GM12878 (cell line): ENCODE measurements at regions not wholly inside any gene's neighbourhood (a gene's known extent, or its start where the extent isn't known, plus 50 kb on each side); places are given as distances from the start of the nearest gene placed in this dataset.

Experiments
- ATAC-seq: fragments of 200-7000 bp; cut with Tn5 transposase; 3 replicates; pipeline ENCODE4 v1.9.1; 2020; ENCODE audit warnings: mild to moderate bottlenecking, moderate library complexity
- BruUV-seq: library from RNA; stranded (reverse); fragments of 400-500 nt; replicated peaks from 2 replicates; lab custom pipeline; 2021; lab: Mats Ljungman, UMichigan
- CTCF ChIA-PET: fragments of 300-600 bp; sonication (Branson Sonifier 250); formaldehyde crosslinking; extraction: SDS; loops from one replicate; lab custom pipeline; 2021; ENCODE audit warnings: inconsistent platforms; lab: Yijun Ruan, JAX
- POLR2A ChIA-PET: fragments of 350-600 bp; formaldehyde crosslinking; extraction: SDS; loops from one replicate; lab custom pipeline; 2021; ENCODE audit warnings: inconsistent platforms; lab: Charles Lee
- RAD21 ChIA-PET: fragments of 300-600 bp; sonication (Branson Sonifier 250); formaldehyde crosslinking; loops from one replicate; lab custom pipeline; 2023; ENCODE audit warnings: antibody characterized with exemption; ENCODE audit not compliant: unreplicated experiment; lab: Charles Lee
- SMC1A ChIA-PET: fragments of 300-600 bp; sonication (Branson Sonifier 250); formaldehyde crosslinking; loops from one replicate; lab custom pipeline; 2023; ENCODE audit not compliant: unreplicated experiment, uncharacterized antibody; lab: Charles Lee
- DNase-seq: peaks from one replicate; pipeline ENCODE4 v3.0.0-alpha.2; 2011; ENCODE audit warnings: low read depth, low spot score
- FAIRE-seq: peaks from 3 replicates; lab custom pipeline; 2011; peaks lifted over from hg19 to GRCh38; lab: Jason Lieb, UNC
- H2AFZ ChIP-seq: 2 replicates; pipeline ENCODE4 v1.6.0; 2011; ENCODE audit warnings: low read depth, low read length, control low read depth; ENCODE audit not compliant: control insufficient read depth
- H3K27ac ChIP-seq: 2 replicates; pipeline ENCODE4 v1.5.1; 2011; ENCODE audit warnings: control low read depth; ENCODE audit not compliant: control insufficient read depth, insufficient read depth
- H3K27me3 ChIP-seq, 2 experiments: replicated peaks in 1 of 2; 2 replicates each; pipeline versions ENCODE4 v1.6.0 to v1.6.1; 2011; ENCODE audit warnings: low read length in 1 of 2; ENCODE audit not compliant: control insufficient read depth in 2 of 2, insufficient read depth in 2 of 2
- H3K36me3 ChIP-seq, 2 experiments: 2 replicates each; pipeline ENCODE4 v1.5.1; 2011; ENCODE audit warnings: low read length in 1 of 2; ENCODE audit not compliant: control insufficient read depth in 2 of 2, insufficient read depth in 2 of 2
- H3K4me1 ChIP-seq: 2 replicates; pipeline ENCODE4 v1.6.1; 2011; ENCODE audit warnings: mild to moderate bottlenecking, low read length, moderate library complexity, mixed read lengths; ENCODE audit not compliant: control insufficient read depth, insufficient read depth
- H3K4me2 ChIP-seq: 2 replicates; pipeline ENCODE4 v1.6.0; 2011; ENCODE audit warnings: control low read depth; ENCODE audit not compliant: control insufficient read depth, insufficient read depth
- H3K4me3 ChIP-seq: fragments of 200-600 bp; sonication (generic); 2 replicates; pipeline ENCODE4 v1.5.1; 2016
- H3K79me2 ChIP-seq: 2 replicates; pipeline ENCODE4 v1.6.0; 2011; ENCODE audit warnings: low read length; ENCODE audit not compliant: control insufficient read depth, insufficient read depth
- H3K9ac ChIP-seq: 2 replicates; pipeline ENCODE4 v1.8.0; 2011; ENCODE audit warnings: low read length, control low read depth, mixed read lengths; ENCODE audit not compliant: control insufficient read depth, insufficient read depth
- H3K9me3 ChIP-seq: replicated peaks from 3 replicates; pipeline ENCODE4 v1.5.1; 2011; ENCODE audit warnings: mild to moderate bottlenecking, low read length; ENCODE audit not compliant: control insufficient read depth, insufficient read depth
- H4K20me1 ChIP-seq: 2 replicates; pipeline ENCODE4 v1.6.0; 2011; ENCODE audit not compliant: control insufficient read depth, insufficient read depth
- ESRRA ChIP-seq: IDR thresholded peaks from 2 replicates; pipeline ENCODE4 v1.6.1; 2012; ENCODE audit warnings: mild to moderate bottlenecking, low read length, improper control_type of control experiment
- NR2C2 ChIP-seq: IDR thresholded peaks from 2 replicates; pipeline ENCODE4 v1.6.1; 2011; ENCODE audit warnings: borderline replicate concordance, low read depth; ENCODE audit not compliant: control insufficient read depth, insufficient read length
- RAD21 ChIP-seq: IDR thresholded peaks from 2 replicates; pipeline ENCODE4 v1.6.1; 2011; ENCODE audit warnings: mild to moderate bottlenecking, low read depth, low read length, moderate library complexity; ENCODE audit not compliant: insufficient read depth
- RBBP5 ChIP-seq: fragments of 200-600 bp; sonication (generic); conservative IDR thresholded peaks from 2 replicates; pipeline ENCODE4 v1.6.1; 2016
- ZNF622 ChIP-seq: fragments of 450-650 bp; IDR thresholded peaks from 2 replicates; pipeline ENCODE4 v1.6.1; 2017; ENCODE audit warnings: mild to moderate bottlenecking, inconsistent platforms
- WGBS: methylation state at CpG from one replicate; pipeline ENCODE4 v1.1.6; 2016; ENCODE audit warnings: low lambda C conversion rate; ENCODE audit not compliant: insufficient replicate concordance, insufficient coverage; ENCODE audit errors: missing lambda C conversion rate; 5-methylcytosine and 5-hydroxymethylcytosine counted together
- in situ Hi-C: fragments of 300-500 bp; cut with MboI; formaldehyde crosslinking; loops from 9 replicates; pipeline ENCODE4 v1.14.3; 2018; ENCODE audit warnings: mixed read lengths
- intact Hi-C: fragments of 100-400 bp; cut with micrococcal nuclease; formaldehyde crosslinking; loops from one replicate; pipeline ENCODE4 v1.14.2; 2022; ENCODE audit not compliant: unreplicated experiment
- TF ChIP-seq, protein P1 (sequence below): fragments of 450-650 bp; IDR thresholded peaks from 2 replicates; pipeline ENCODE4 v1.6.1; 2017; ENCODE audit warnings: mild to moderate bottlenecking, low read depth, inconsistent platforms; ENCODE audit not compliant: poor library complexity, severe bottlenecking
- TF ChIP-seq, protein P2 (sequence below): fragments of 450-650 bp; IDR thresholded peaks from 2 replicates; pipeline ENCODE4 v1.6.1; 2017; ENCODE audit warnings: mild to moderate bottlenecking, moderate library complexity
- TF ChIP-seq, protein P3 (sequence below): fragments of 450-650 bp; IDR thresholded peaks from 2 replicates; pipeline ENCODE4 v1.6.1; 2018; ENCODE audit warnings: mild to moderate bottlenecking, low read depth, moderate library complexity; ENCODE audit not compliant: partially characterized antibody
- TF ChIP-seq, protein P4 (sequence below): IDR thresholded peaks from 2 replicates; pipeline ENCODE4 v1.6.1; 2011; ENCODE audit warnings: borderline replicate concordance, low read depth, mild to moderate bottlenecking, moderate library complexity, mixed read lengths, low read length; ENCODE audit not compliant: insufficient read depth; ENCODE audit errors: extremely low read length

DNA sequence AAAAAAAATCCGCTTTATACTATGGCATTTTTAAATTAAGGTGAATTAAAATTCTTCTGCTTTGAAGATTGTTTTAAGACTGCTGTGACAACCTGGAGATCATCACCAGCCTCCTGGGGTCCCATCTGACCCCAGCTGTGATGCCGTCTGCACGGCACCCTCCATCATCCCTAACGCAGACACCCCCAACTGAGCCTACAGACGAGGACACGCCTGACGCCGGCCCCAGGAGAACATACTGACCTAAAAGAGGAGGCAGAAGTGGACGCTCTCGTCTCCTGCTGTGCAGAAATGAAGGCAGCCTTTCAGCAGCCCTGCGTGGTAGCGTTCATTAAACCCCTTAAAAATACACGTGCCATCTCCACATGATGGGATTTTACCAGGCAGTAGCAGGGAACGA lies 125.6 kb upstream of the PPP1R26 start:
- Histone ChIP-seq H3K9ac (no peak overlapping the region), H2AFZ (no peak overlapping the region), H3K36me3 (no peaks in the 10 kb centered on the region), H3K4me2 (no peak overlapping the region), H3K27ac (no peak overlapping the region), H3K4me3 (no peak overlapping the region), H3K4me1 (no peaks in the 10 kb centered on the region), H4K20me1 (no peaks in the 10 kb centered on the region), H3K27me3 (peaks cover 0 to 3% of the 10 kb centered on the region in 2 experiments; a peak in 2 of 4 replicates)
- no peak for ATAC-seq
- intact Hi-C loops (no loop called here), in situ Hi-C loops (no loop called here)
- no TSS peak for BruUV-seq
- RAD21 ChIA-PET, result no interaction called here
- SMC1A ChIA-PET, result no interaction called here
- POLR2A ChIA-PET, result no interaction called here
- no peak for FAIRE-seq
- no peak for TF ChIP-seq RAD21
- no peak for TF ChIP-seq NR2C2
- TF ChIP-seq, protein P1, sequence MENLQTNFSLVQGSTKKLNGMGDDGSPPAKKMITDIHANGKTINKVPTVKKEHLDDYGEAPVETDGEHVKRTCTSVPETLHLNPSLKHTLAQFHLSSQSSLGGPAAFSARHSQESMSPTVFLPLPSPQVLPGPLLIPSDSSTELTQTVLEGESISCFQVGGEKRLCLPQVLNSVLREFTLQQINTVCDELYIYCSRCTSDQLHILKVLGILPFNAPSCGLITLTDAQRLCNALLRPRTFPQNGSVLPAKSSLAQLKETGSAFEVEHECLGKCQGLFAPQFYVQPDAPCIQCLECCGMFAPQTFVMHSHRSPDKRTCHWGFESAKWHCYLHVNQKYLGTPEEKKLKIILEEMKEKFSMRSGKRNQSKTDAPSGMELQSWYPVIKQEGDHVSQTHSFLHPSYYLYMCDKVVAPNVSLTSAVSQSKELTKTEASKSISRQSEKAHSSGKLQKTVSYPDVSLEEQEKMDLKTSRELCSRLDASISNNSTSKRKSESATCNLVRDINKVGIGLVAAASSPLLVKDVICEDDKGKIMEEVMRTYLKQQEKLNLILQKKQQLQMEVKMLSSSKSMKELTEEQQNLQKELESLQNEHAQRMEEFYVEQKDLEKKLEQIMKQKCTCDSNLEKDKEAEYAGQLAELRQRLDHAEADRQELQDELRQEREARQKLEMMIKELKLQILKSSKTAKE, result no peak
- TF ChIP-seq ZNF622, result no peak
- no peak for TF ChIP-seq RBBP5
- TF ChIP-seq, protein P2, sequence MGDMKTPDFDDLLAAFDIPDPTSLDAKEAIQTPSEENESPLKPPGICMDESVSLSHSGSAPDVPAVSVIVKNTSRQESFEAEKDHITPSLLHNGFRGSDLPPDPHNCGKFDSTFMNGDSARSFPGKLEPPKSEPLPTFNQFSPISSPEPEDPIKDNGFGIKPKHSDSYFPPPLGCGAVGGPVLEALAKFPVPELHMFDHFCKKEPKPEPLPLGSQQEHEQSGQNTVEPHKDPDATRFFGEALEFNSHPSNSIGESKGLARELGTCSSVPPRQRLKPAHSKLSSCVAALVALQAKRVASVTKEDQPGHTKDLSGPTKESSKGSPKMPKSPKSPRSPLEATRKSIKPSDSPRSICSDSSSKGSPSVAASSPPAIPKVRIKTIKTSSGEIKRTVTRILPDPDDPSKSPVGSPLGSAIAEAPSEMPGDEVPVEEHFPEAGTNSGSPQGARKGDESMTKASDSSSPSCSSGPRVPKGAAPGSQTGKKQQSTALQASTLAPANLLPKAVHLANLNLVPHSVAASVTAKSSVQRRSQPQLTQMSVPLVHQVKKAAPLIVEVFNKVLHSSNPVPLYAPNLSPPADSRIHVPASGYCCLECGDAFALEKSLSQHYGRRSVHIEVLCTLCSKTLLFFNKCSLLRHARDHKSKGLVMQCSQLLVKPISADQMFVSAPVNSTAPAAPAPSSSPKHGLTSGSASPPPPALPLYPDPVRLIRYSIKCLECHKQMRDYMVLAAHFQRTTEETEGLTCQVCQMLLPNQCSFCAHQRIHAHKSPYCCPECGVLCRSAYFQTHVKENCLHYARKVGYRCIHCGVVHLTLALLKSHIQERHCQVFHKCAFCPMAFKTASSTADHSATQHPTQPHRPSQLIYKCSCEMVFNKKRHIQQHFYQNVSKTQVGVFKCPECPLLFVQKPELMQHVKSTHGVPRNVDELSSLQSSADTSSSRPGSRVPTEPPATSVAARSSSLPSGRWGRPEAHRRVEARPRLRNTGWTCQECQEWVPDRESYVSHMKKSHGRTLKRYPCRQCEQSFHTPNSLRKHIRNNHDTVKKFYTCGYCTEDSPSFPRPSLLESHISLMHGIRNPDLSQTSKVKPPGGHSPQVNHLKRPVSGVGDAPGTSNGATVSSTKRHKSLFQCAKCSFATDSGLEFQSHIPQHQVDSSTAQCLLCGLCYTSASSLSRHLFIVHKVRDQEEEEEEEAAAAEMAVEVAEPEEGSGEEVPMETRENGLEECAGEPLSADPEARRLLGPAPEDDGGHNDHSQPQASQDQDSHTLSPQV, result no peak
- TF ChIP-seq, protein P3, sequence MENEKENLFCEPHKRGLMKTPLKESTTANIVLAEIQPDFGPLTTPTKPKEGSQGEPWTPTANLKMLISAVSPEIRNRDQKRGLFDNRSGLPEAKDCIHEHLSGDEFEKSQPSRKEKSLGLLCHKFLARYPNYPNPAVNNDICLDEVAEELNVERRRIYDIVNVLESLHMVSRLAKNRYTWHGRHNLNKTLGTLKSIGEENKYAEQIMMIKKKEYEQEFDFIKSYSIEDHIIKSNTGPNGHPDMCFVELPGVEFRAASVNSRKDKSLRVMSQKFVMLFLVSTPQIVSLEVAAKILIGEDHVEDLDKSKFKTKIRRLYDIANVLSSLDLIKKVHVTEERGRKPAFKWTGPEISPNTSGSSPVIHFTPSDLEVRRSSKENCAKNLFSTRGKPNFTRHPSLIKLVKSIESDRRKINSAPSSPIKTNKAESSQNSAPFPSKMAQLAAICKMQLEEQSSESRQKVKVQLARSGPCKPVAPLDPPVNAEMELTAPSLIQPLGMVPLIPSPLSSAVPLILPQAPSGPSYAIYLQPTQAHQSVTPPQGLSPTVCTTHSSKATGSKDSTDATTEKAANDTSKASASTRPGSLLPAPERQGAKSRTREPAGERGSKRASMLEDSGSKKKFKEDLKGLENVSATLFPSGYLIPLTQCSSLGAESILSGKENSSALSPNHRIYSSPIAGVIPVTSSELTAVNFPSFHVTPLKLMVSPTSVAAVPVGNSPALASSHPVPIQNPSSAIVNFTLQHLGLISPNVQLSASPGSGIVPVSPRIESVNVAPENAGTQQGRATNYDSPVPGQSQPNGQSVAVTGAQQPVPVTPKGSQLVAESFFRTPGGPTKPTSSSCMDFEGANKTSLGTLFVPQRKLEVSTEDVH, result no peak
- TF ChIP-seq, protein P4, sequence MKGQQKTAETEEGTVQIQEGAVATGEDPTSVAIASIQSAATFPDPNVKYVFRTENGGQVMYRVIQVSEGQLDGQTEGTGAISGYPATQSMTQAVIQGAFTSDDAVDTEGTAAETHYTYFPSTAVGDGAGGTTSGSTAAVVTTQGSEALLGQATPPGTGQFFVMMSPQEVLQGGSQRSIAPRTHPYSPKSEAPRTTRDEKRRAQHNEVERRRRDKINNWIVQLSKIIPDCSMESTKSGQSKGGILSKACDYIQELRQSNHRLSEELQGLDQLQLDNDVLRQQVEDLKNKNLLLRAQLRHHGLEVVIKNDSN, result no peak
- TF ChIP-seq ESRRA, result no peak
- TF ChIP-seq, all 136 proteins: peak for 0
- DNase-seq, result no peak
- WGBS, result 41% methylated on average over 14 of the region's 14 CpGs
- CTCF ChIA-PET, result no interaction called here
- Histone ChIP-seq H3K79me2 (no peaks in the 10 kb centered on the region), H3K9me3 (no peaks in the 10 kb centered on the region)
